ENCODE measurements at regions not wholly inside any gene's neighbourhood (a gene's known extent, or its start where the extent isn't known, plus 50 kb on each side); places are given as distances from the start of the nearest gene placed in this dataset.
"Not testable (repeated sequence)": the region's sequence is repeated elsewhere in the genome, so short reads cannot be mapped to it uniquely, and the experiment has no call there.

DNA sequence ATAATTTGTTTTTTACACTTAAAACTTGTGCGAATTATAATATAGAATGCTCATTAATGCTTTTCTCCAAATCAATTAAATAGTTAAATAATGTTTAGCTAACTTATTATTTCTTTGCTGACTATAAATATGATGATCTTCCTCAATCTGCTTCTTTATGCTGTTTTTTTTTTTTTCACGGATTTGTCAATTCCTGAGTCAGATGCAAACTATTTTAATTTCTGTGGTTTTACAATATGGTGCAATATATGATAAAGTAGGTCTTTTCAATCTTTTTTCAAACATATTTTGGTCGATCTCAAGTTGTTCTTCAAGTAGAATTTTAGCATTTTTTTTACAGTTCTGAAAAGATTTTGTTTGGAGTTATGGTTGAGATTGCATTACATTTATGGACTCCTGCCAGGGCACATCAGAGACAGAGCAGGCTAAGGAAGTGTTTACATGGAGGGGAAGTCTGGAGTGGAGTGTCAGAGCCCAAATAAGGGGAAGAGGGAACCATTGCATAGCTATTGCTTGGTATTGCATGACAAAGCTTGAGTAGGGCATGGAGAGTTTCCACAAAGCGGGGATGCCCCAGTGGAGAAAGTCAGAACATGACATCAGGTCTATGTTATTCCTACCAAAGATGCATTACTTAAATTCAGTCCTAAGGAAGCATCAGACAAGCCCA lies 204.4 kb downstream of the OTUD1 start:
- DNase-seq (ENCODE audit: low read depth in 3 of 3, low spot score in 1 of 3) = no peak

DNA sequence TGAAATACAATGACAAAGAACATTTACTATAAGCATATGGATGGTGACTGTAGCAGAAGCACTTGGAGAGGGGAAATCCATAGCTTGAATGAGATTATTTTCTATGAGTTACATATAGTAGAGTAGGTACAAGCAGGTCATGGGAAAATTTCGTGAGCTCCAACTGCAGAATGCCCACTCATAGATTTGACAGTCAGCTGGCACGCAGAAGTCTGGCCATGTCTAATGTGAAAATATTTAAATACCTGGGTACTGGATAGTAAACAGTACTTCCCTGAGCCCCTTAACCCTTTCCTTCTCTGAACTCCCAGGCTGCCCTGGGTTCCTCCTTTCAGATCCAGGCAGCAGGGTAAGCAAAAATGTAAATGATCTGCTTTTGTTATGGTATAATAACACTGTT lies 209.7 kb downstream of the OTUD1 start:
- DNase-seq (ENCODE audit: low read depth in 3 of 3, low spot score in 1 of 3) = no peak

DNA sequence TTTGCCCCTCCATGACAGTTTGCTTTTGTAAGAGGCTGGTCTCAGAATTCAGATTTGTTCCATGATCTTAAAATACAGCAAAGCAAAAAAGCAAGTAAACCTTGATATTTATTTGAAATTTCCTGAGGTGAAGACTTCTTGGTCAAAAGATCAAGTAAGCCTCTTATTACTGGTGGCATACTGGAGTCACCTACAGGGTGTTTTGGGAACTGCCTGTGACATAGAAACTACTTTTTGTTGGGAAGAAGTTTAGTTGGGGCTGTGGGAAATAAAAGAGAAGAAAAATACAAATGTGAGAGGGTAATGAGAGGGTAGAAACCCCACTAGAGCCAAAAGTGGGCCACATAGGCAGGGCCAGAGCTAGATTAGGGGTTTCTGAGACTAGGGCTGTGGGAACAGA lies 217.9 kb downstream of the OTUD1 start:
- DNase-seq (ENCODE audit: low read depth in 3 of 3, low spot score in 1 of 3) = no peak

DNA sequence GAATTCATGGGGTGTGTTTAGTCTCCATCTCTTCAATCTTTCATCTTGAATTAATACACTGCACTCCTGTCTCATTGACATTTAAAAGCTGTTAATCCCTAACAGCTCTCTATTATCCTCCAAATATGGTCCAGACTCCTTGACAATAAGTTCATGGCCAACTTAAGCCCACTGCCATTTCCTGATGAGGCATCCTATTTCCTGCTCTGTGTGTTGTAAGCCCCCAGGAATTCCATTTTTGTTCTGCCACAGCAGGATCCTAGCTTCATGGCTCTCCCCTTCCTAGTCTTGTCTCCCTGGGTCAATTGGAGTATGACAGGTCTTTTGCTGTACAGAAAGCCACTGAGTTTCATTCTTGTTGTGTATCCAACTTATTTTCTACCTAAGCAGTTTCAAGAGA lies 218.8 kb downstream of the OTUD1 start:
- DNase-seq (ENCODE audit: low read depth in 3 of 3, low spot score in 1 of 3) = no peak

DNA sequence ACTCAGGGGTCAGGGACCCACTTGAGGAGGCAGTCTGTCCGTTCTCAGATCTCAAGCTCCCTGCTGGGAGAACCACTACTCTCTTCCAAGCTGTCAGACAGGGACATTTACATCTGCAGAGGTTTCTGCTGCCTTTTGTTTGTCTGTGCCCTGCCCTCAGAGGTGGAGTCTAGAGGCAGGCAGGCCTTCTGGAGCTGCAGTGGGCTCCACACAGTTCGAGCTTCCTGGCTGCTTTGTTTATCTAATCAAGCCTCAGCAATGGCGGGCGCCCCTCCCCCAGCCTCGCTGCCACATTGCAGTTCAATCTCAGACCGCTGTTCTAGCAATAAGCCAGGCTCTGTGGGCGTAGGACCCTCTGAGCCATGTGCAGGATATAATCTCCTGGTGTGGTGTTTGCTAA lies 233.0 kb downstream of the OTUD1 start:
- not testable (repeated sequence) for DNase-seq (ENCODE audit: low read depth in 3 of 3, low spot score in 1 of 3)

DNA sequence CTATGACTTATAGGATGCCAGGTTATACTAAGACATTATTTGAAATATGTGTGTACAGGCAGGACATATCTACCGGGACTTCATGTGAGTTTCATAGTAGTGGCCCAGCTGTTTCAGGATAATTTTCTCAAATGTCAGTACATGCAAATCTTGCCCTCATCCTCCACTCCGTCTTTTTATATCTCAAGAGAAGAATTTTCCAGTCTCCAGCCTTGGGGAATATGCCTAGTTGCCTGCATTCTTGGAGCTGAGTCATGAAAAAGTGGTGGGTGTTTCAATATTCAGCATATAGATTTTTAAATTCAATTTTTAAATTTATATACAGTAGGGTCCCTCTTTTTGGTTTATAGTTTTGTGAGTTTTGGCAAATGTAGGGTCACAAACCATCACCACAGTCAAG lies 236.7 kb downstream of the OTUD1 start:
- no peak for DNase-seq (ENCODE audit: low read depth in 3 of 3, low spot score in 1 of 3)

DNA sequence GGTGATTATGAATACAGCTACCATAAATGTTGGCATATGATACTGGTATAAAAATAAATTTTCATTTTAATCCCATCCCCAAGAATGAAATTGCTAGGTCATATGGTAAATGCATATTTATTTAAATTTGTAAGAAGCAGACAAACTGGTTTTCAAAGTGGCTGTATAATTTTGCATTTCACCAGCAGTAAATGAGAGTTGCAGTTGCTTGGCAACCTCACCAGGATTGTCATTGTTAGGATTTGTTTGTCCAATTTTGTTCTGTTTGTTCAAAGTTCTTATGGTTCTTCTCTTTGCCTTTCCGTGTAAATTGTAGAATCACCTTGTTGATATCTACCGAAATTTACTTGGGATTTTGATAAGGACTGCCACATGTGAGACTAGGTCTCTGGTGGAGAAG lies 237.4 kb downstream of the OTUD1 start:
- no peak for DNase-seq (ENCODE audit: low read depth in 3 of 3, low spot score in 1 of 3)

DNA sequence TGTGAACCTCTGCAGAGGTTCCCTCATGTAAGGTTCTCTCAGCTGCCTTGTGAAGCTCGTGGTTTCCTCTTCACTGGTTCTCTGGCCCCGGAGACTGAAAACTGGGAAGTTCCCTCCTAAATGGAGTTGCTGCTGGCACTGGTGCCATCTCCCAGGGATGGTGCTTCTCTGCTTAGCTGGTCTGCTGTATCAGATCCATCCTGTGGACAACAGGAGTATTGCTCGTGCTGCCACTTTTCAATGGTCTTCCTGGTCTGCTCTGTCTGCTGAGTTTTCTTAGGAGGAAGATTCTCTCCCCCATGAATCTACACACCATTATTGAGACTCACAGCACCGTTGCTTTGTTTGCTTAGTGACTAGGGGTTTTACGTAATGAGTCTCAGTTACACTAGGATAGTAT lies 247.8 kb downstream of the OTUD1 start:
- DNase-seq (ENCODE audit: low read depth in 3 of 3, low spot score in 1 of 3) = no peak

DNA sequence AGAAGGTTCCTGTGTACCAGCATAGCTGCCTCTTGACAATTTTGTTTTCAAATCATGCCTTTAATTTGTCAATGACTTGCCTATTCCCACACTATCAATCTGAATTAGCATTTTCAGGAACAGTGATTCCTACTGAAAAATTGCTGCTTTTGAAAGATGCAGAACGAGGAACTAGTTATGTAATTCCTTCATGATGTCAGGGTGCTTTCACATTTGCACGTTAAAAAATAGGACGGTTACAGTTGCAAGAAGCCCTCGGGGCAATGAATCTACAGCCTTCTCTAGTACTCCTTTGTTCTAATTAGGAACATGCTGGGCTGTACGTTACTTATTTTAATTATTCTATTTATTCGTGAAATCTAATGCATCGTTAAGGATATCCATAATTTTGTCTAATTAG lies 253.9 kb downstream of the OTUD1 start:
- DNase-seq (ENCODE audit: low read depth in 3 of 3, low spot score in 1 of 3) = no peak

DNA sequence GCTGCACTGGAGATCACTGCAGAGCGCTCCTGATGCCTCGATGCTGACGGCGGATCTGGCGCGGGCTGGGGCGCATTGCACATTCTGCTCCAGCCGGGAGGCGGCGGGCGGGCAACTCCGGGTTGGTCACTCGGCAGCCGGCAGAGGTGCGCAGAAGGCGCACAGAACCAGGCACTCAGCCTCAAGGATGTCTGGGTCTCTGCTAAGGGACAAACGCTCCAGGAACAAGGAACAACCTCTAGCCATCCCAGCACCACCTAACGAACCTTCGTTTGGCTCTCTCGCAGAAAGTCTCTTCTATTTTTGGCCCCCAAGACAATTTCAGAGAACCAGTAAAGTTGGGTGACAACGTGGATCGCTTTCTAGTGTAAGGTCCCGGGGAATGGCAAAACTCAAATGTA lies 254.6 kb downstream of the OTUD1 start:
- DNase-seq (ENCODE audit: low read depth in 3 of 3, low spot score in 1 of 3) = no peak

DNA sequence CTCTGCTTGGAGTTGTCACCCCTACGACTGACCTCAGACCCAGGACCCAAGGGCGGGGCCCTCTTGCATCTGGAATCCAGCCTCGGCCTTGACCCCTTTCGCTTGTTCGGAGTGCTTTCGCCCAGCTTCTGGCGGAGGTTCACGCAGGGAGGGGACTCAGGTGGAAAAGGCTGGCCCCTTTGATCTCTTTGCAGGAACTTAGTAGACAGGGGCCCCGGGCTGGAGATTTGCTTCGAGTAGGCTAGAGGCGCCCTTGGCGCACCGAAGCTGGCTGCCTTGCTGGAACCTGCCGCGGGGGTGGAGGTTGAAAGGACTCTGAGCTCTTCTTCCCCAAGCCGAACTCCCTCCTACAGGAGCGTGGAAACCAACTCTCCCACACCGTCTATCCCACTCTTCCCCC lies 255.1 kb downstream of the OTUD1 start:
- no peak for DNase-seq (ENCODE audit: low read depth in 3 of 3, low spot score in 1 of 3)

DNA sequence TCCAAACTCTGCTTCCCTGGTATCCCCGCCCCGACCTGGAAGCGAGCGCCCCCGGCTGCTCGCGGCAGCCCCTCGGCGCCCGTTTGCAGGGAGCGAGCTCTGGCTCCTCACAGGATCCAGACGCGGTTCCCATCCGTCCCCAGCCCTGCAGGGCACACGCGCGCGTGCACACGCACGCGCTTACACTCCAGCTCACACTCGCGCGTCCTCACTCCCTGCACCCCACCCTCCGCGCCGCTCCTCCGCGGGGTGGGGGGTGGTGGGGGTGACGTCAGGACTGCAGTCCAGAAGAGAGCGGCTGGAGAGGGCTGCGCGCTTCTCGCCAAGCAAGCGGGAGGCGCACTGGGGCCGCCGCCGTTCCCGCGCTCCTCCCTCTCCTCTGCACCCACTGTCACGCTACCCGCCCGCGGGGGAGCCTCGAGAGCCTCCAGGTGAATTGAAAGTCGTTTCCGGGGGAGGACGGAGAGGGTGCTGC lies 255.6 kb downstream of the OTUD1 start:
- DNase-seq (ENCODE audit: low read depth in 3 of 3, low spot score in 1 of 3) = no peak

DNA sequence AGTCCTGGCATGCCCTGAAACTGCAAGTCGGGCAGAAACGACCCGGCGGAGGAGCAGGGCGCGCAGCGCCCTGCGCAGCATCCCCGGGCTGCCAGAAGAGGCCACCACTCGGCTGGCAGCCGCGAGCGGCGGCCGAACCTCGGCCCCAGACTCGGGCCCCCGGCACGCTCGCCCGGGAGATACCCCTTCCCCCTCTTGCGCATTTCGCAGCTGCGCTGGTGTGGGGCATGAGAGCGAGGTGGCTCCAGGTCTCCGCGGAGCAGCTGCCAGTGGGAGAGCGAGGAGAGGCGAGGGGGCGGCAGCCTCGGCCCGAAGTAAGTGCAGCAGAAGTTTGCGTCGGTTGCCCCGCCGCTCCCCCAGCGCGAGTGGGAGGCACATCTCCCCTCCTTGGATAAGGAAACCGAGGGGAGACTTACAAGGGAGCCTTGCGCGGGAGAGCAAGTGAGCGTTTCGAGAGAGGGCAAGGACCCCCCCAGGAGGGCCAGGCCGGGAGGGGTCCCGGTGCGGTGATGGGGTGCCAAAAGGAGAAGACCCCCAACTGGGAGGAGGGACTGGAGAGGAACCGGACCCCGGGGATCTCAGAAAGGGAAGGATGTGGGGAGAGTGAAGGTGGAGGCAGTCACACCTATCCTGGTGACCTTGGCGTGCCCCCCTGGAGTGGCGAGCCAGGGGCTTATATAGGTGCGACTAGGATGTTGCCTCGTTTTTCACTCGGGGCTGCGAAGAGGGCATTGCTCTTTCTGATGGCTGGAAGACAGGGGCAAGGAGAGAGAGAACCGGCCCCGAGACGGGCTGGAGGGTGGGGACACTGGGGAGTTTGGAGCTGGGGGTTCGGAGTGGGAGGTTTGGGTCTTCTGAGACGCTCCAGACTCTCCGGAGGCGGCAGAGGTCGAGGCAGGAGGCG lies 256.3 kb downstream of the OTUD1 start:
- DNase-seq (ENCODE audit: low read depth in 3 of 3, low spot score in 1 of 3) = no peak

DNA sequence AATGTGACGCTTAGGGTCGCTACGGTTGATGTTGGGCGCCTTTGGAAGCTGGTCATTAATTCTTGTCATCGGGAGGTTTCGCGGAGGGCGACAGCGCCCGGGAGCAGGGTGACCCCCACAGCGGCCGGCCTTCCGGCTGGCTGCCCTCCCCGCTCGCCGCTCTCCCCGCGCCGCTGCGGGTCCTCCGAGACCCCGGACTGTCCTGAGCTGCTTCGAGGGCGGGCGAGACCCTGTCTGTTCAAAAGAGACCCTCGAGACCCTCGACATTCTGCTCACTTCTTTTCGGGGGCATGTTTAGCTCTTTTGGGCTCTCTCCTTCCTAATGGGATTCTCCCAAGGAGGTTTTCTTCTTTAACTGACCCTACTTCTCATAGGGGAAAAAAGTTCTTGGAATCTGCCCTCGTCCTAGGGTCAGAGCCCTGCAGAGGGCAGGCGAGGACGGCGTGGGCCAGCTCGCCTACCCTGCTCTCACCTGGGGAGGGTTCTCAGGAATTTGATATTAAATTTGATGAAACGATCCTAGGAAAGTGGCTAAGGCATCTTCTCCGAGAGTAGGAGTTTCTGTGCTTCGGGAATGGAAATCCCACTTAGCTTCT lies 257.0 kb downstream of the OTUD1 start:
- DNase-seq (ENCODE audit: low read depth in 3 of 3, low spot score in 1 of 3) = no peak

DNA sequence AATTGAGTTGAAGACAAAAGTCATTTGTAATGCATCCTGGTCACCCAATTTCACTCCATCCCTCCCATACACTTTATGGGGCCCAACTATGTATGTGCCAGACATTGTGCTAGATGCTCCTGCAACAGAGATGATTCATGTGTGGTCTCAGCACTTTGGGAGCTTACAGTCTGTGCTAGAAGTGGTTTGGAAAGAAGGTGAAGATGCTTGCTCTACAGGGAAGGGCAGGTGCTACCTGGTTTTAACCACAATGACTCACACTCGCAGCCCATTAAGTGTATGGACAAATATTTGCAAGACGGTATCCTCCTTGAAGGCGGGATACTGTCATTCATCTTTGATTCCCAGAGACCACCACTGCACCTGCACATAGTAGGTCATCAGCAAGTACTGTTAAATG lies 257.6 kb downstream of the OTUD1 start:
- no peak for DNase-seq (ENCODE audit: low read depth in 3 of 3, low spot score in 1 of 3)

DNA sequence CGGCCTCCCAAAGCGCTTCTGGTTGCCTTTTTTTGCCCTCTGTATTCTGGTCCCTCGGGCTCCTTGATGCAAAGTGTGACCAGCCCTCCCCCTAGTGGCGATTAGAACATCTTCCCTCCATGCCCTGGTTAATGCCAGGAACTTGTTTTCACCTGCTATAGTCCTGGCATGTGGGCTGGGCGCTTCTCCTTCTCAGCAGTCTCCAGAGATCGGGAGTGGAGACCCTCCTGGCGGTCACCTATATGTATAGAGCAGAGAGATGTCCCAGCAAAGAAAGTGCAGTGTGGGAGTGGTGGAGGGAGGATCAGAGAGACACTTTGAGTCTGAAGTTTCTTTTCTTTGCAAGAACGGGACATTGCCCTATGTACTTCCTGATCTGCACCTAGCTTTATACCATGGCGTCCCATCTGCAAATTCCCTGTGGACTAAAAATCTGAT lies 264.1 kb downstream of the OTUD1 start:
- DNase-seq (ENCODE audit: low read depth in 3 of 3, low spot score in 1 of 3) = peak in 2 of 3 donors; percentile 4 to 18

DNA sequence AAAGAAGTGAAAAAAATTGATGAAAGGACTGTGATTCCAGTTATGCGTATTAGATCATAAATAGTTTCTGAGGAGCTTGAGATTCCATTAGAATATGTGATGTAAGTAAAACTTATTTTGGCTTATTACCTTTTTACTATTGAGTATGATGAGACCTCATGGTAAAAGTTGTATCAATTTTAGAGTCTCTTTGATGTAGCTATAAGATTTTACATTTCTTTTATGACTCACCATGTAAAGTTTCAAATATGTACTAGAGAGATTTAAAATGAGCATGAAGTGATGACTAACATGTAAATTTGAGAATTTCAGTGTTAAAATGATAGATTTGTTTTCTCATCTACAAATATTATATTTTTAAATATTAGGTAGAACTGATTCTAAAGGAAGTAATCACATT lies 276.5 kb downstream of the OTUD1 start:
- DNase-seq (ENCODE audit: low read depth in 3 of 3, low spot score in 1 of 3) = no peak

DNA sequence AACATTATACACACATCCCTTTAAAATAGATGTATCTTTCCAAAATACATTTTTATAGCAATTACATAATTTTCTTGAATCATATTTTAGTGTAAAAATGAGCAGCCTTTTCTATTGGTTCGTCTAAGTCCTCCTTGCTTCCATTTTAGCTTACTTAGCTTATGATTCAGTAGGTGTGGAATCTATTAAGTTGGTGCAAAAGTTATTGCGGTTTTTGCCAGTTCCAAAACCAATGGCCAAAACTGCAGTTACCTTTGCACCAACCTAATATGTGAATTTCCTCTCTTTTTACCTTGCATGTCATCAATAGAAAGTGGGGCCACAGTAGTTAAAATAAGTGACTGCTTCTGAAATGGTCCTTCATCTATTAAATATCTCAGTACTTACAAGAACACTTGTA lies 279.0 kb downstream of the OTUD1 start:
- DNase-seq (ENCODE audit: low read depth in 3 of 3, low spot score in 1 of 3) = no peak

DNA sequence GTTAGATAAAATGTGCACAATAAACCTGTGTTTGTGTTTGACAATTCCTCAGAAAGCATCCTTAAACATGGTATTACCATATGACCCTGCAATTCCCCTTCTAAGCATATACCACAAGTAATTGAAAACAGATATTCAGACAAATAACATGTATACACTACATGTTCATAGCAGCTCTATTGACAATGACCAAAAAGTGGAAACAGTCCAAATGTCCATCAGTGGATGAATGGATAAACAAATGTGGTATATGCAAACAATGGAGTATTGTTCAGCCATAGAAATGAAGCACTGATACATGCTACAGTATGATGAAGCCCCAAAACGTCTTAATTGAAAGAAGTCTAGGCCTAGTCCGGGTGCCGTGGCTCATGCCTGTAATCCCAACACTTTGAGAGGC lies 280.1 kb downstream of the OTUD1 start:
- no peak for DNase-seq (ENCODE audit: low read depth in 3 of 3, low spot score in 1 of 3)

DNA sequence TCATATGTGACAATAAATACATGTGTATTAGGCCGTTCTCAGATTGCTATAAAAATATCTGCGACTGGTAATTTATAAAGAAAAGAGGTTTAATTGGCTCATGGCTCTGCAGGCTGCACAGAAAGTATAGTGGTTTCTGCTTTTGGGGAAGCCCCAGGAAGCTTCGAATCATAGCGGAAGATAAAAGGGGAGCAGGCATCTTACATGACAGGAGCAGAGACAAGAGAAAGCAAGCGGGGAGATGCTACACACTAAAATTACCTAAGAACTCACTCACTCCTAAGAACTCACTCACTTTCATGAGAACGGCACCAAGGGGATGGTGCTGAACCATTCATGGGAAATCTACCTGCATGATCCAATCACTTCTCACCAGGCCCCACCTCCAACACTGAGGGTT lies 284.9 kb downstream of the OTUD1 start:
- DNase-seq (ENCODE audit: low read depth in 3 of 3, low spot score in 1 of 3) = no peak

DNA sequence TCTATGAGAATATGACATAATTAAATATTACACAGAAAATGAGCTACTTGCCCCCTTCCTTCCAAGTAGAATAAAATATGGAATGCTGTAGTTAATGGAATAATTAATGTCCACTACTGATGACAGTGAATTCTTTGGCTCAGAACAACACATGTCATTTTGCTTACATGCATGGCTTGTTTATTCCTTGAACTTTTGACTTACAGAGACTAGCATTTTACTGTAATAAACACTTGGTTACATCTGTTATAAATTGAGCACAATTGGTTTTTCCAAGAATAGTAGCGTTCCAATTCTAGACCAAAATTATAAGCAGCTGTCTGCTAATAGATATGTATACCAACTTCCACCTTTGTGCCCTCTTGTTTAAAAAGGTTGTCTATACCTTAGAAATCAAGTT lies 286.7 kb downstream of the OTUD1 start:
- DNase-seq (ENCODE audit: low read depth in 3 of 3, low spot score in 1 of 3) = no peak

DNA sequence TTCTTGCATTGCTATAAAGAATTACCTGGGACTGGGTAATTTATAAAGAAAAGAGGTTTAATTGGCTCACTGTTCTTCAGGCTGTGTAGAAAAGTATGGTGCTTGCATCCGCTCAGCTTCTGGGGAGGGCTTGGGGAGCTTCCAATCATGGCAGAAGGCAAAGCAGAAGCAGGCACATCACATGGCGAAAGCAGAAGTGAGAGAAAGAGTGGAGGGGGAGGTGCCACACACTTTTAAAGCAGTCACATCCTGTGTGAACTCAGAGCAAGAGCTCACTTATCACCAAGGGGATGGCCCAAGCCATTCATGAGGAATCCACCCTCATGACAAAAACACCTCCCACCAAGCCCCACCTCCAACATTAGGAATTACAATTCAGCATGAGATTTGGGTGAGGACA lies 303.5 kb downstream of the OTUD1 start:
- no peak for DNase-seq (ENCODE audit: low read depth in 3 of 3, low spot score in 1 of 3)
